GM12878 (cell line): ENCODE measurements at regions not wholly inside any gene's neighbourhood (a gene's known extent, or its start where the extent isn't known, plus 50 kb on each side); places are given as distances from the start of the nearest gene placed in this dataset.

Experiments
- ATAC-seq: fragments of 200-7000 bp; cut with Tn5 transposase; 3 replicates; pipeline ENCODE4 v1.9.1; 2020; ENCODE audit warnings: mild to moderate bottlenecking, moderate library complexity
- BruUV-seq: library from RNA; stranded (reverse); fragments of 400-500 nt; replicated peaks from 2 replicates; lab custom pipeline; 2021; lab: Mats Ljungman, UMichigan
- CTCF ChIA-PET: fragments of 300-600 bp; sonication (Branson Sonifier 250); formaldehyde crosslinking; extraction: SDS; loops from one replicate; lab custom pipeline; 2021; ENCODE audit warnings: inconsistent platforms; lab: Yijun Ruan, JAX
- POLR2A ChIA-PET: fragments of 350-600 bp; formaldehyde crosslinking; extraction: SDS; loops from one replicate; lab custom pipeline; 2021; ENCODE audit warnings: inconsistent platforms; lab: Charles Lee
- RAD21 ChIA-PET: fragments of 300-600 bp; sonication (Branson Sonifier 250); formaldehyde crosslinking; loops from one replicate; lab custom pipeline; 2023; ENCODE audit warnings: antibody characterized with exemption; ENCODE audit not compliant: unreplicated experiment; lab: Charles Lee
- SMC1A ChIA-PET: fragments of 300-600 bp; sonication (Branson Sonifier 250); formaldehyde crosslinking; loops from one replicate; lab custom pipeline; 2023; ENCODE audit not compliant: unreplicated experiment, uncharacterized antibody; lab: Charles Lee
- DNase-seq: peaks from one replicate; pipeline ENCODE4 v3.0.0-alpha.2; 2011; ENCODE audit warnings: low read depth, low spot score
- FAIRE-seq: peaks from 3 replicates; lab custom pipeline; 2011; peaks lifted over from hg19 to GRCh38; lab: Jason Lieb, UNC
- H2AFZ ChIP-seq: 2 replicates; pipeline ENCODE4 v1.6.0; 2011; ENCODE audit warnings: low read depth, low read length, control low read depth; ENCODE audit not compliant: control insufficient read depth
- H3K27ac ChIP-seq: 2 replicates; pipeline ENCODE4 v1.5.1; 2011; ENCODE audit warnings: control low read depth; ENCODE audit not compliant: control insufficient read depth, insufficient read depth
- H3K27me3 ChIP-seq, 2 experiments: replicated peaks in 1 of 2; 2 replicates each; pipeline versions ENCODE4 v1.6.0 to v1.6.1; 2011; ENCODE audit warnings: low read length in 1 of 2; ENCODE audit not compliant: control insufficient read depth in 2 of 2, insufficient read depth in 2 of 2
- H3K36me3 ChIP-seq, 2 experiments: 2 replicates each; pipeline ENCODE4 v1.5.1; 2011; ENCODE audit warnings: low read length in 1 of 2; ENCODE audit not compliant: control insufficient read depth in 2 of 2, insufficient read depth in 2 of 2
- H3K4me1 ChIP-seq: 2 replicates; pipeline ENCODE4 v1.6.1; 2011; ENCODE audit warnings: mild to moderate bottlenecking, low read length, moderate library complexity, mixed read lengths; ENCODE audit not compliant: control insufficient read depth, insufficient read depth
- H3K4me2 ChIP-seq: 2 replicates; pipeline ENCODE4 v1.6.0; 2011; ENCODE audit warnings: control low read depth; ENCODE audit not compliant: control insufficient read depth, insufficient read depth
- H3K4me3 ChIP-seq: fragments of 200-600 bp; sonication (generic); 2 replicates; pipeline ENCODE4 v1.5.1; 2016
- H3K79me2 ChIP-seq: 2 replicates; pipeline ENCODE4 v1.6.0; 2011; ENCODE audit warnings: low read length; ENCODE audit not compliant: control insufficient read depth, insufficient read depth
- H3K9ac ChIP-seq: 2 replicates; pipeline ENCODE4 v1.8.0; 2011; ENCODE audit warnings: low read length, control low read depth, mixed read lengths; ENCODE audit not compliant: control insufficient read depth, insufficient read depth
- H3K9me3 ChIP-seq: replicated peaks from 3 replicates; pipeline ENCODE4 v1.5.1; 2011; ENCODE audit warnings: mild to moderate bottlenecking, low read length; ENCODE audit not compliant: control insufficient read depth, insufficient read depth
- H4K20me1 ChIP-seq: 2 replicates; pipeline ENCODE4 v1.6.0; 2011; ENCODE audit not compliant: control insufficient read depth, insufficient read depth
- JUNB ChIP-seq: IDR thresholded peaks from 2 replicates; pipeline ENCODE4 v1.6.1; 2016; ENCODE audit warnings: antibody characterized with exemption, mild to moderate bottlenecking
- MTA2 ChIP-seq: fragments of 450-650 bp; IDR thresholded peaks from 2 replicates; pipeline ENCODE4 v1.6.1; 2016; ENCODE audit warnings: low read depth, mild to moderate bottlenecking, moderate library complexity
- NFYA ChIP-seq: IDR thresholded peaks from 2 replicates; pipeline ENCODE4 v1.6.1; 2011; ENCODE audit warnings: low read depth, mild to moderate bottlenecking, low read length, improper control_type of control experiment, borderline replicate concordance
- RELA ChIP-seq: fragments of 450-650 bp; IDR thresholded peaks from 2 replicates; pipeline ENCODE4 v1.8.0; 2014; ENCODE audit warnings: borderline replicate concordance; ENCODE audit not compliant: partially characterized antibody
- SP1 ChIP-seq: IDR thresholded peaks from one replicate; pipeline ENCODE4 v1.6.1; 2011; ENCODE audit warnings: low read depth, low read length
- SPI1 ChIP-seq: IDR thresholded peaks from 2 replicates; pipeline ENCODE4 v1.6.1; 2011; ENCODE audit warnings: low read depth, mild to moderate bottlenecking, low read length, moderate library complexity, borderline replicate concordance; ENCODE audit not compliant: insufficient read depth
- ZBTB40 ChIP-seq: fragments of 450-650 bp; IDR thresholded peaks from 2 replicates; pipeline ENCODE4 v1.6.1; 2016; ENCODE audit warnings: mild to moderate bottlenecking, moderate library complexity, borderline replicate concordance
- ZNF384 ChIP-seq: IDR thresholded peaks from 2 replicates; pipeline ENCODE4 v1.6.1; 2012; ENCODE audit warnings: low read depth, mild to moderate bottlenecking, low read length, improper control_type of control experiment, borderline replicate concordance
- WGBS: methylation state at CpG from one replicate; pipeline ENCODE4 v1.1.6; 2016; ENCODE audit warnings: low lambda C conversion rate; ENCODE audit not compliant: insufficient replicate concordance, insufficient coverage; ENCODE audit errors: missing lambda C conversion rate; 5-methylcytosine and 5-hydroxymethylcytosine counted together
- in situ Hi-C: fragments of 300-500 bp; cut with MboI; formaldehyde crosslinking; loops from 9 replicates; pipeline ENCODE4 v1.14.3; 2018; ENCODE audit warnings: mixed read lengths
- intact Hi-C: fragments of 100-400 bp; cut with micrococcal nuclease; formaldehyde crosslinking; loops from one replicate; pipeline ENCODE4 v1.14.2; 2022; ENCODE audit not compliant: unreplicated experiment
- TF ChIP-seq, protein P1 (sequence below): fragments of 450-650 bp; IDR thresholded peaks from 2 replicates; pipeline ENCODE4 v1.6.1; 2016; ENCODE audit warnings: mild to moderate bottlenecking

DNA sequence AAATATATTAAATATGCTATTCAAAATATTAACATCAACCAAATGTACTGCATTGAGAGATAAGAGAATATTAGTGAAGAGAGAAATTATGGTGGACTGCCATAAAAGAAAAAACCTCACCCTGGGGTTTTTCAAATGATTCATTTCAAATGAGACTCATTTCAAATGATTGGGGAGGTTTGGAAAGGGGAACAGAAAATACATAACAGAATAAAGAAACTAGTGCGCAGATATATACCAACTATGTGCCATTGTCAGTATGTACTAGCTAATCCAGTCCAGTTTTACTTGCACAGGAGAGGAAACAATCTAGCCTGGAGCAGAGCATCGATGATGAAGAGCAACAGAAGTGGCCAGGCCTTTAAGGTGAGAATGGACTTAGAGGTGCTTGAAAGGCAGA lies 651.6 kb upstream of the RORB start:
- in situ Hi-C loops (no loop called here), intact Hi-C loops (no loop called here)
- H3K9ac ChIP-seq = no peak overlapping the region
- no peaks in the 10 kb centered on the region for H3K36me3 ChIP-seq
- no TSS peak for BruUV-seq
- no peaks in the 10 kb centered on the region for H3K9me3 ChIP-seq
- no peaks in the 10 kb centered on the region for H3K27me3 ChIP-seq
- H3K4me3 ChIP-seq = no peak overlapping the region
- CTCF ChIA-PET = no interaction called here
- WGBS = 33% methylated on average over 2 of the region's 2 CpGs
- TF ChIP-seq ZNF384 = no peak
- TF ChIP-seq NFYA = no peak
- no peak for TF ChIP-seq ZBTB40
- TF ChIP-seq JUNB = peak; percentile 62
- no peak for TF ChIP-seq RELA
- peak; percentile 35; the same call in 1 of the 2 replicates for TF ChIP-seq MTA2
- peak; percentile 45; the same call in 1 of the 2 replicates for TF ChIP-seq SPI1
- TF ChIP-seq, protein P1, sequence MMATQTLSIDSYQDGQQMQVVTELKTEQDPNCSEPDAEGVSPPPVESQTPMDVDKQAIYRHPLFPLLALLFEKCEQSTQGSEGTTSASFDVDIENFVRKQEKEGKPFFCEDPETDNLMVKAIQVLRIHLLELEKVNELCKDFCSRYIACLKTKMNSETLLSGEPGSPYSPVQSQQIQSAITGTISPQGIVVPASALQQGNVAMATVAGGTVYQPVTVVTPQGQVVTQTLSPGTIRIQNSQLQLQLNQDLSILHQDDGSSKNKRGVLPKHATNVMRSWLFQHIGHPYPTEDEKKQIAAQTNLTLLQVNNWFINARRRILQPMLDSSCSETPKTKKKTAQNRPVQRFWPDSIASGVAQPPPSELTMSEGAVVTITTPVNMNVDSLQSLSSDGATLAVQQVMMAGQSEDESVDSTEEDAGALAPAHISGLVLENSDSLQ = no peak
- TF ChIP-seq SP1 = no peak
- no peak overlapping the region for H3K27ac ChIP-seq
- H3K4me2 ChIP-seq = no peak overlapping the region
- FAIRE-seq (no peak), DNase-seq (no peak), ATAC-seq (peak; percentile 95)
- POLR2A ChIA-PET = no interaction called here
- H3K79me2 ChIP-seq = no peaks in the 10 kb centered on the region
- SMC1A ChIA-PET = interaction anchor here (0.9 to 1.0 kb wide), 2 partner anchors 24 to 430 kb away, joined by 3 read pairs; no protein-coding TSS in a partner anchor
- H2AFZ ChIP-seq = no peak overlapping the region
- RAD21 ChIA-PET = interaction anchor here (0.8 kb wide), 1 partner anchor 24 kb away, joined by 3 read pairs; no protein-coding TSS in a partner anchor
- H3K4me1 ChIP-seq = no peaks in the 10 kb centered on the region
- no peaks in the 10 kb centered on the region for H4K20me1 ChIP-seq
